Ishikawa (cell line): ENCODE measurements at regions not wholly inside any gene's neighbourhood (a gene's known extent, or its start where the extent isn't known, plus 50 kb on each side); places are given as distances from the start of the nearest gene placed in this dataset.

ENCODE experiments used
- CEBPB ChIP-seq: IDR thresholded peaks from 2 replicates; pipeline ENCODE4 v1.6.1; 2012
- CREB1 ChIP-seq: IDR thresholded peaks from 2 replicates; pipeline ENCODE4 v1.6.1; 2012; ENCODE audit warnings: low read depth
- EGR1 ChIP-seq: IDR thresholded peaks from 2 replicates; pipeline ENCODE4 v1.6.1; 2012
- EP300 ChIP-seq: IDR thresholded peaks from 2 replicates; pipeline ENCODE4 v1.6.1; 2012; ENCODE audit warnings: borderline replicate concordance
- FOXM1 ChIP-seq: IDR thresholded peaks from 2 replicates; pipeline ENCODE4 v1.6.1; 2012; ENCODE audit warnings: low read depth, borderline replicate concordance
- NFIC ChIP-seq: IDR thresholded peaks from 2 replicates; pipeline ENCODE4 v1.6.1; 2012
- RAD21 ChIP-seq: IDR thresholded peaks from 2 replicates; pipeline ENCODE4 v1.6.1; 2012; ENCODE audit warnings: low read depth
- TAF1 ChIP-seq: IDR thresholded peaks from 2 replicates; pipeline ENCODE4 v1.6.1; 2012; ENCODE audit warnings: low read depth, mild to moderate bottlenecking
- TCF12 ChIP-seq: IDR thresholded peaks from 2 replicates; pipeline ENCODE4 v1.6.1; 2012; ENCODE audit warnings: low read depth
- TEAD4 ChIP-seq: IDR thresholded peaks from 2 replicates; pipeline ENCODE4 v1.6.1; 2012
- TF ChIP-seq, protein P1 (sequence below): IDR thresholded peaks from 2 replicates; pipeline ENCODE4 v1.6.1; 2012
- TF ChIP-seq, protein P2 (sequence below): IDR thresholded peaks from 2 replicates; pipeline ENCODE4 v1.6.1; 2012; ENCODE audit warnings: low read depth, mild to moderate bottlenecking

DNA sequence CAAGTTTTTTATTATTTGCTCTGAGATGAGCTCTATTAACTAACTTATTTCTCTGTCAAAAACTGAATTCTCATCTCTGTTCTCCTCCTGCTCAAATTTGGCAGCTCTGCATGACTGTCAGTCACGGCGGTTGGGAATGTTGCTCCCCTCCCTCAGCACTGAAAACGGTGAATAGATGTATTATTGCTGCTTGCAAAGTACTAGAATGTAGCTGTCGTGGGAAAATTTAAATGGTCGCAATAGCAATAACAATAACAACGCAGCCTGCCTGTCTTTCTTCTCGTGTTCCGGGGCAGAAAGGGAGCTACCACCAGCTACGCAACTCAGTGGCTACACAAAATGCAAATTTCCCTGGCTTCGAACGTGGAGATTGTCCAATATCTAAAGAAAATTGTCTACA, 125.6 kb upstream of the FRY start:
- TF ChIP-seq EP300 (no peak), RAD21 (no peak), EGR1 (no peak), NFIC (no peak), TAF1 (no peak), CREB1 (no peak), CEBPB (no peak), FOXM1 (no peak), TCF12 (no peak), TEAD4 (no peak)
- TF ChIP-seq, protein P1, sequence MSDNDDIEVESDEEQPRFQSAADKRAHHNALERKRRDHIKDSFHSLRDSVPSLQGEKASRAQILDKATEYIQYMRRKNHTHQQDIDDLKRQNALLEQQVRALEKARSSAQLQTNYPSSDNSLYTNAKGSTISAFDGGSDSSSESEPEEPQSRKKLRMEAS: no peak
- TF ChIP-seq, protein P2, sequence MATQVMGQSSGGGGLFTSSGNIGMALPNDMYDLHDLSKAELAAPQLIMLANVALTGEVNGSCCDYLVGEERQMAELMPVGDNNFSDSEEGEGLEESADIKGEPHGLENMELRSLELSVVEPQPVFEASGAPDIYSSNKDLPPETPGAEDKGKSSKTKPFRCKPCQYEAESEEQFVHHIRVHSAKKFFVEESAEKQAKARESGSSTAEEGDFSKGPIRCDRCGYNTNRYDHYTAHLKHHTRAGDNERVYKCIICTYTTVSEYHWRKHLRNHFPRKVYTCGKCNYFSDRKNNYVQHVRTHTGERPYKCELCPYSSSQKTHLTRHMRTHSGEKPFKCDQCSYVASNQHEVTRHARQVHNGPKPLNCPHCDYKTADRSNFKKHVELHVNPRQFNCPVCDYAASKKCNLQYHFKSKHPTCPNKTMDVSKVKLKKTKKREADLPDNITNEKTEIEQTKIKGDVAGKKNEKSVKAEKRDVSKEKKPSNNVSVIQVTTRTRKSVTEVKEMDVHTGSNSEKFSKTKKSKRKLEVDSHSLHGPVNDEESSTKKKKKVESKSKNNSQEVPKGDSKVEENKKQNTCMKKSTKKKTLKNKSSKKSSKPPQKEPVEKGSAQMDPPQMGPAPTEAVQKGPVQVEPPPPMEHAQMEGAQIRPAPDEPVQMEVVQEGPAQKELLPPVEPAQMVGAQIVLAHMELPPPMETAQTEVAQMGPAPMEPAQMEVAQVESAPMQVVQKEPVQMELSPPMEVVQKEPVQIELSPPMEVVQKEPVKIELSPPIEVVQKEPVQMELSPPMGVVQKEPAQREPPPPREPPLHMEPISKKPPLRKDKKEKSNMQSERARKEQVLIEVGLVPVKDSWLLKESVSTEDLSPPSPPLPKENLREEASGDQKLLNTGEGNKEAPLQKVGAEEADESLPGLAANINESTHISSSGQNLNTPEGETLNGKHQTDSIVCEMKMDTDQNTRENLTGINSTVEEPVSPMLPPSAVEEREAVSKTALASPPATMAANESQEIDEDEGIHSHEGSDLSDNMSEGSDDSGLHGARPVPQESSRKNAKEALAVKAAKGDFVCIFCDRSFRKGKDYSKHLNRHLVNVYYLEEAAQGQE: no peak
